ENCODE measurements at regions not wholly inside any gene's neighbourhood (a gene's known extent, or its start where the extent isn't known, plus 50 kb on each side); places are given as distances from the start of the nearest gene placed in this dataset.
"Not testable (repeated sequence)": the region's sequence is repeated elsewhere in the genome, so short reads cannot be mapped to it uniquely, and the experiment has no call there.

DNA sequence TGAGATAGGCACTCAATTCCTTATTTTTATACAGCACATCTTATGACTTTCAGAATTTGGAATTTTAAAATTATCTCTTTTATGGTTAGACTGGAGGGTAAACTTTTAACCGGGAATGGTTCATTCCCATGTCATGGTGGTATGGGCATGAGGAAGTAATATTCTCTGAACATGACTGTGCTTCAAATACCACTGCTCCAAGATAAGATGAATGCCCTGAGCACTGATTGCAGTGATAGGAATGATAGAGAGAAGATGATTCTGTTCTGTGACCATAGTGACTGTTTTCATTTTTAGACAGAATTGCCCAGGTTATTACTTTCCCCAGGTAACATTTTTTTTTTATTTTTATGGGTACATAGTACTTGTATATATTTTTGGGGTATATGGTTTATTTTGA, 187.4 kb downstream of the ATOH1 start:
- no peak for DNase-seq

DNA sequence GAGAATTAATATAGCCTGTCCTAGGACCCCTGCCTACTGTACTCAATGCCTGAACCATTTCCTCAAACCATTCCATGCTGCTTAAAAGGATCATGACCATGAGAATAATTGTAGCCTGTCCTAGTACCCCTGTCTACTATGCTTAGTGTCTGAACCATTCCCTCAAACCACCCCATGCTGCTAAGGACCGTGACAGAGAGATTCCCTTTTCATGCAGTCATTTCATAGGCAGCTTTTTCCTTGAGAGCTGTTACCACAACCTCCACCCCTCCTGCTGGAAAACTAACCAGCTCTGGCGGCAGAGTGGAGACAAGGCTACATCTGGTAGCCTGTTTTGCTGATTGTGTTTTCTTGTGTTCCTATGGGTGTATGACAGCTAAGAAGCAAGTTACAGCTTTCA, 174.9 kb upstream of the SMARCAD1 start:
- peak; percentile 60 for DNase-seq

DNA sequence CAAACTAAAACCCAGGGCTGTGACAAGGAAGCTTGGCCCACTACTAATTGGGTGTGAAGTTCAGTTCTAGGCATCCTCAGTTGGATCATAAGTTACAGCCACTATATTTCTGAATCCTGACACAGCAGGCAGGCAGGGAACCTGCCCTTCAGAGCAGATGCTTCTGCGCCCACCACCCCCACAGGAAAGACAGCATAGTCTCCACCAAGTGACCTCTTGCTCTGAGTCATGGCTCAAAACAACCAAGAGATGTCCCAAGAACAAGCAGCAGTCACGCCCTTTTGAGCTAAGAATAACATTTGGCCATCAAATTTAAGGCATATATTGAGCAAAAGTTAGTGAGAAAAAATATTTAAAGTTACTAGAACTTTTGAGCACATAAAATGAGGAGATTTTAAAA, 170.7 kb upstream of the SMARCAD1 start:
- DNase-seq = no peak

- DNase-seq = no peak
These were observed 169.5 kb upstream of the SMARCAD1 start for GRCh38 chr4:94038195-94038594.

GRCh38 chr4:94039226-94039625, 168.4 kb upstream of the SMARCAD1 start:
- DNase-seq = no peak

DNA sequence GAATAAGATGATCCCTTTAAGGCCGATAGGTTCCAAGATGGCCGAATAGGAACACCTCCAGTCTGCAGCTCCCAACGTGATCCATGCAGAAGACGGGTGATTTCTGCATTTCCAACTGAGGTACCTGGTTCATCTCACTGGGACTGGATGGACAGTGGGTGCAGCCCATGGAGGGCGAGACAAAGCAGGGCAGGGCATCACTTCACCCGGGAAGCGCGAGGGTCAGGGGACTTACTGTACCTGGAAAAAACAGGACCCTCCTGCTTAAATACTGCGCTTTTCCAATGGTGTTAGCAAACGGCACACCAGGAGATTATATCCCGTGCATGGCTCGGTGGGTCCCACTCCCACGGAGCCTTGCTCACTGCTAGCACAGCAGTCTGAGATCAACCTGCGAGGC, 163.2 kb upstream of the SMARCAD1 start:
- DNase-seq = not testable (repeated sequence)

- DNase-seq = no peak
These were observed 144.6 kb upstream of the SMARCAD1 start for GRCh38 chr4:94063084-94063483.

GRCh38 chr4:94068753-94069719, 138.6 kb upstream of the SMARCAD1 start:
- peak; percentile 44 for DNase-seq

DNA sequence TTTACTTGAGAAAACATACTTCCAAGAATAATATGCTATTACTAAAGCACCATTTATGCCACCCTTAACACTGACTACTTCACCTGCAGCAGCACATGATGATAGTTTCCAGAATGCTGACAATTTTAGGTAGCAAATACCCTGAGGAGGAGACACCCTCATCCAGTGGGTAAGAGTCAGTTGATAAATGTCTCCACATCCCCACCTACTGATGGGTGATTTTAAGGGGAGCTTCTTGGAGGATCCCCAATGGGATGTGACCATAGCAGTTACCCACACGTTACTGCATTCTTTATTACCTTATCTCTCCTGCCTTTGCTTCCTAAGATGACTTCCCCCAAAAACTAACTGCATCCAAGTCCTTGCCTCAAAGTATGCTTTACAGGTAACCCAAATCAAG, 131.2 kb upstream of the SMARCAD1 start:
- no peak for DNase-seq

DNA sequence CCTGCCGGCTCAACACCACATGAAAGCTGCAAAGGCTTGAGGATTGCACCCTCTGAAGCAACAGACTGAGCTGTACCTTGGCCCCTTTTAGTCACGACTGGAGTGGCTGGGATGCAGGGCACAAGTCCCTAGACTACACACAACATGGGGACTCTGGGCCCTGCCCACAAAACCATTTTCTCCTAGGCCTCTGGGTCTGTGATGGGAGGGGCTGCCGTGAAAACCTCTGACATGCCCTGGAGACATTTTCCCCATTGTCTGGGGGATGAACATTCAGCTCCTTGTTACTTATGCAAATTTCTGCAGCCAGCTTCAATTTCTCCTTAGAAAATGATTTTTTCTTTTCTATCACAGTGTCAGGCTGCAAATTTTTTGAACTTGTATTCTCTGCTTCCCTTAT, 123.5 kb upstream of the SMARCAD1 start:
- DNase-seq = no peak

GRCh38 chr4:94099141-94099540, 108.5 kb upstream of the SMARCAD1 start:
- DNase-seq = not testable (repeated sequence)

DNA sequence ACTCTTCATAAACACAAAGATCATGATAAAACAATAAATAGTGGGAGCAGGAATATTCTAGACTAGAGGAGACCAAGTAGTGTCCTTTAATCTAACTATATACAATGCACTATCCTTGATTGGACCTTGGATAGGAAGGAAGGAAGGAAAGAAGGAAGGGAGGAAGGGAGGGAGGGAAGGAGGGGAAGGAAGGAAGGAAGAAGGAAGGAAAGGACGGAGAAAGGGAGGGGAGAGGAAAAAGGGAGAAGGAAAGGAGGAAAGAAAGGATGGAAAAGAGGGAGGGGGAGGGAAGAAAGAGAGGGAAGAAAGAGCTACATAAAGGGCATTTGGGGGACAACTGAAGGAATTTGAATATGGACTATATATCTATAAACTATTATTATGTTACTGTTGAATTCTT, 95.0 kb upstream of the SMARCAD1 start:
- no peak for DNase-seq

DNA sequence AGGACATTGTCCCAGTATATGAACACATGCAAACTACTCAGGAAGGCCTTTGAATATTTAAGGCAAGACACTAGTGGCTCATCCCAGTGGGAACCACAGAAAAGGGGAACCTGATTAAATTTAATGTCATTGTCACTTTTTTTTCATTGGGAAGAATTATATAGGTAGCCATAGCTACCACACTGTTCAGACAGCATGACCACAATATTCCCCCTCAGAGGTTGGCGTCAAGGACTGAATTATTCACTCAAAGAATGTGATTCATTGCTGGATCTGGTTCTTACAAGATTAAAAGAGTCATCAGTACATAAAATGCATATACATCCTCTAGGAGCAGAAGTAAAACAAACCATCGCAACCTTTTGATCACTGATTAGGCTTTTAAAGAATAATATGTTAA, 92.0 kb upstream of the SMARCAD1 start:
- DNase-seq = no peak

GRCh38 chr4:94116842-94117241, 90.8 kb upstream of the SMARCAD1 start:
- DNase-seq = no peak

GRCh38 chr4:94126669-94127068, 81.0 kb upstream of the SMARCAD1 start:
- peak; percentile 52 for DNase-seq

DNA sequence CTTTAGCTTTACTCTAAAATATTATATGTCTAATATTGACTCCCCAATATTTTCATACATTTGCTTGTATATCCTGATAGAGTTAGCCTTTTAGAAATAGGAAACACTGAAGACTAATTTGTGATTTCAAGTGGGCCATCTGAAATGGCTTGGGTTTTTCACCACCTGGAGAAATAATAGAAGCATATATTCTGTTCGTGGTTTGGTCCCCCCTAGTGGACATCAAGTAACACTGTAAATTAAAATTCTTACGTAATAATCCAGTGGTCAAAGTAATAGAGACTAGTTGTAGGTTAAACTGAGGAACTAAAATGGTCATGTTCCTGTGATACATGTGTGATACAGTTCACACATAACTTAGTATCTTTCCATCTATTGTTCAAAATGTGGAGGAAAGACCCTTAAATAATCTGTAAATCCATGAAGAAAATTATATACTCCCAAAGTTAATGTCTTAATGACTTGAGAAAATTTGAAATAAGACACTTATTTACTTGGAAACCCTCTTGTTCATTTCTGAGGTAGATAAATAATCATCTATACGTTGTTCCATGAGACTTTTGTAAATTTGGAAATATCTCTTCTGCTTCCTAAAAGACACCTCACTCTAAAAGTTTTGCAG, 79.8 kb upstream of the SMARCAD1 start:
- peak; percentile 43 for DNase-seq

DNA sequence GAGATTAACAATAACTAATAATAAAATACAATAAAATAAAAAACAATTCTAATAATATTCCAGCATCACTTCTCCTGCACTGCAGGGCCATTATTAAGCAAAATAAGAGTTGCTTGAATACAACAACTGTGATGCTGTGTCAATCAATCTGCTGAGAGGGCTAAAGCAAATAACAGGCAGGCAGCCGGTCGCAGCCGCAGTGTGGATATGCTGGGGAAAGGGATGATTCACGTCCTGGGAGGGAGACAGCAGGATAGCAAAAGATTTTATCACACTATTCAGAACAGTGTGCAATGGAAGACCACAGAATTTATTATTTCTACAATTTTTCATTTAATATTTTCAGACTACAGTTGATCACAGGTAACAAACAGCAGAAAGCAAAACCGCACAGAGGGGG, 76.5 kb upstream of the SMARCAD1 start:
- DNase-seq = no peak

GRCh38 chr4:94135701-94136100, 72.0 kb upstream of the SMARCAD1 start:
- DNase-seq = no peak

GRCh38 chr4:94139931-94140612, 67.6 kb upstream of the SMARCAD1 start:
- DNase-seq = no peak

DNA sequence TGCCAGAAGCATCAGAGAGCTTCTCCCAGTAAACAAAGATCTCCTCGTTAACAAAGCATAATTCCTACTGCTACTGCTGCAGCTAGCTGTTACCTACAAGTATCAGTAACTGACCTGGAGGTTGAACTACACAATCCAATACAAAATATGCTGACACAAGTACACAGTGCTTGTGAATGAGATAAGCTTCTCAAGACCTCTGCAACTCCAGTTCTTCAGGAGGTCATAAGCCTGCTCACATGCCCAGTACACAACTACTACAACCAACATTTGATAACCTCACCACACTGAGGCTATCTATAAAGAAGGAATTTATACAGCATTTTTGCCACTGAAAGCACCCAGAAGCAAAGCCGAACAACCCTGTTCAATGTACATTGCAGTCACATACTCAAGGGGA, 66.7 kb upstream of the SMARCAD1 start:
- no peak for DNase-seq

GRCh38 chr4:94148052-94148451, 59.6 kb upstream of the SMARCAD1 start:
- not testable (repeated sequence) for DNase-seq

DNA sequence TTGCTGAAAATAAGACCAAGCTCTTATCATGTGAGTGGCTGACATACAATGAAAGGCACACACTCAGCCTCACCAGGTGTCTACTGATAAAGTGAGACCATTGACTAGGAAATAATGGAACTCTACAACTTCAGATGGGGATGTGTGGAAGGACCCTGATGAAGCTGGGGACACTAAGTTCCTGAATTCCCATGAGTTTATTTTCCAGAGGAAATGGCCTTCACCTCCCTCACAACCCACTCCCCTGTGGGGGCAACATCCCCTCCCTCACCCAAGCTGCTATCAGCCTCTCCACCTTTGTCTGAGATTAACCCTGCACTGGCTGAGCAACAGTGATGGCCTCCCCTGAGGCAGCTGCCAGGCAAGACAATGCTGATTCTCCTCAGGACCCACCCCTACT, 55.2 kb upstream of the SMARCAD1 start:
- no peak for DNase-seq

DNA sequence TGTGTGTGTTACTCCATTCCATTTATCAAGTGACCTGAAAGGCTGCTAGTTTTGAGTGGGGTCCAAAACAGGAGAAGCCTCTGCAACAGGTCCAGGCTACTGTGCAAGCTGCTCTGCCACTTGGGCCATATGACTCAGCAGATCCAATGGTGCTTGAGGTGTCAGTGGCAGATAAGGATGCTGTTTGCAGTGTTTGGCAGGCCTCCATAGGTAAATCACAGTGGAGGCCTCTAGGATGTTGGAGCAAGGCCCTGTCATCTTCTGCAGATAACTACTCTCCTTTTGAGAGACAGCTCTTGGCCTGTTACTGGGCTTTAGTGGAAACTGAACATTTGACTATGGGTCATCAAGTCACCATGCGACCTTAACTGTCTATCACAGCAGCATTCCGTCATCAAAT, 52.3 kb upstream of the SMARCAD1 start:
- DNase-seq = not testable (repeated sequence)

GRCh38 chr4:94156826-94157225, 50.8 kb upstream of the SMARCAD1 start:
- DNase-seq = no peak

Measured in eye (tissue), 1 donor.